22Rv1 (cell line): ENCODE measurements at regions not wholly inside any gene's neighbourhood (a gene's known extent, or its start where the extent isn't known, plus 50 kb on each side); places are given as distances from the start of the nearest gene placed in this dataset.
"Not testable (repeated sequence)": the region's sequence is repeated elsewhere in the genome, so short reads cannot be mapped to it uniquely, and the experiment has no call there.

Experiments
- H3K27ac ChIP-seq: fragments of 450-650 bp; 2 replicates; pipeline ENCODE4 v1.5.1; 2017
- ZFX ChIP-seq: fragments of 450-650 bp; IDR thresholded peaks from 2 replicates; pipeline ENCODE4 v1.6.1; 2017; ENCODE audit warnings: antibody characterized with exemption, borderline replicate concordance
- TF ChIP-seq, protein P1 (sequence below): fragments of 450-650 bp; IDR thresholded peaks from 2 replicates; pipeline ENCODE4 v1.5.1; 2017; ENCODE audit warnings: mild to moderate bottlenecking

- H3K27ac ChIP-seq = no peak overlapping the region
- no peak for TF ChIP-seq ZFX
- TF ChIP-seq, protein P1, sequence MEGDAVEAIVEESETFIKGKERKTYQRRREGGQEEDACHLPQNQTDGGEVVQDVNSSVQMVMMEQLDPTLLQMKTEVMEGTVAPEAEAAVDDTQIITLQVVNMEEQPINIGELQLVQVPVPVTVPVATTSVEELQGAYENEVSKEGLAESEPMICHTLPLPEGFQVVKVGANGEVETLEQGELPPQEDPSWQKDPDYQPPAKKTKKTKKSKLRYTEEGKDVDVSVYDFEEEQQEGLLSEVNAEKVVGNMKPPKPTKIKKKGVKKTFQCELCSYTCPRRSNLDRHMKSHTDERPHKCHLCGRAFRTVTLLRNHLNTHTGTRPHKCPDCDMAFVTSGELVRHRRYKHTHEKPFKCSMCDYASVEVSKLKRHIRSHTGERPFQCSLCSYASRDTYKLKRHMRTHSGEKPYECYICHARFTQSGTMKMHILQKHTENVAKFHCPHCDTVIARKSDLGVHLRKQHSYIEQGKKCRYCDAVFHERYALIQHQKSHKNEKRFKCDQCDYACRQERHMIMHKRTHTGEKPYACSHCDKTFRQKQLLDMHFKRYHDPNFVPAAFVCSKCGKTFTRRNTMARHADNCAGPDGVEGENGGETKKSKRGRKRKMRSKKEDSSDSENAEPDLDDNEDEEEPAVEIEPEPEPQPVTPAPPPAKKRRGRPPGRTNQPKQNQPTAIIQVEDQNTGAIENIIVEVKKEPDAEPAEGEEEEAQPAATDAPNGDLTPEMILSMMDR = no peak
These were observed 70.4 kb downstream of the MRPL57 start for GRCh38 chr13:21246761-21247452.

- TF ChIP-seq ZFX = no peak
- TF ChIP-seq, protein P1 = no peak
- H3K27ac ChIP-seq = peak overlapping the region; percentile 40; the same call in 1 of the 2 replicates
These were observed 79.9 kb downstream of the MRPL57 start for GRCh38 chr13:21256351-21256761.

- peak overlapping the region; percentile 40; the same call in 1 of the 2 replicates for H3K27ac ChIP-seq
- TF ChIP-seq ZFX = no peak
- TF ChIP-seq, protein P1 = no peak
These were observed 80.4 kb downstream of the MRPL57 start for GRCh38 chr13:21256891-21257290.

GRCh38 chr13:21259571-21260455 is 83.4 kb downstream of the MRPL57 start:
- TF ChIP-seq, protein P1 = no peak
- no peak for TF ChIP-seq ZFX
- no peak overlapping the region for H3K27ac ChIP-seq

DNA sequence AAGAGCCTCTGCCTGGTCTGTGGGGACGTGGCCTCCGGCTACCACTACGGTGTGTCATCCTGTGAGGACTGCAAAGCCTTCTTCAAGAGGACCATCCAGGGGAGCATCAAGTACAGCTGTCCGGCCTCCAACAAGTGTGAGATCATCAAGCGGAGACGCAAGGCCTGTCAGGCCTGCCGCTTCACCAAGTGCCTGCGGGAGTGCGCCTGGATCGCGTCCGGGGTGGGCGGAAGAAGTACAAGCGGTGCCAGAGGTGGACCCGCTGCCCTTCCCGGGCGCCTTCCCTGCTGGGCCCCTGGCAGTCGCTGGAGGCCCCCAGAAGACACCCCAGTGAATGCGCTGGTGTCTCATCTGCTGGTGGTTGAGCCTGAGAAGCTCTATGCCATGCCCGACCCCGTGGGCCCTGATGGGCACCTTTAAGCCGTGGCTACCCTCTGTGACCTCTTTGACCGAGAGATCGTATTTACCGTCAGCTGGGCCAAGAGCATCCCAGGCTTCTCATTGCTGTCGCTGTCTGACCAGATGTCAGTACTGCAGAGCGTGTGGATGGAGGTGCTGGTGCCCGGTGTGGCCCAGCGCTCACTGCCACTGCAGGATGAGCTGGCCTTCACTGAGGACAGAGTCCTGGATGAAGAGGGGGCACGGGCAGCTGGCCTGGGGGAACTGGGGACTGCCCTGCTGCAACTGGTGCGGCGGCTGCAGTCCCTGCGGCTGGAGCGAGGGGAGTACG is 84.3 kb downstream of the MRPL57 start:
- not testable (repeated sequence) for H3K27ac ChIP-seq

- H3K27ac ChIP-seq = not testable (repeated sequence)
These were observed 85.2 kb downstream of the MRPL57 start for GRCh38 chr13:21261487-21262216.

GRCh38 chr13:21263909-21264308 is 87.5 kb downstream of the MRPL57 start:
- not testable (repeated sequence) for H3K27ac ChIP-seq

- H3K27ac ChIP-seq = not testable (repeated sequence)
These were observed 92.0 kb downstream of the MRPL57 start for GRCh38 chr13:21268485-21268884.

GRCh38 chr13:21272439-21272838 is 96.0 kb downstream of the MRPL57 start:
- H3K27ac ChIP-seq = not testable (repeated sequence)

DNA sequence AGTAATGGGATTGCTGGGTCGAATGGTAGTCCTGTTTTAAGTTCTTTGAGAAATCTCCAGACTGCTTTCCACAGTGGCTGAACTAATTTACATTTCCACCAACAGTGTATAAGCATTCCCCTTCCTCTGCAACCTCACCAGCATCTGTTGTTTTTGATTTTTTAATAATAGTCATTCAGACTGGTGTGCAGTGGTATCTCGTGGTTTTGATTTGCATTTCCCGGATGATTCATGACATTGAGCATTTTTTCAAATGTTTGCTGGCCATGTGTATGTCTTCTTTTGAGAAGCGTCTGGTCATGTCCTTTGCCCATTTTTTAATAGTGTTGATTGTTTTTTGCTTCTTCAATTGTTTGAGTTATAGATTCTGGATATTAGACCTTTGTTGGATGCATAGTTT is 98.0 kb downstream of the MRPL57 start:
- not testable (repeated sequence) for H3K27ac ChIP-seq
